ENCODE measurements at regions not wholly inside any gene's neighbourhood (a gene's known extent, or its start where the extent isn't known, plus 50 kb on each side); places are given as distances from the start of the nearest gene placed in this dataset.

DNA sequence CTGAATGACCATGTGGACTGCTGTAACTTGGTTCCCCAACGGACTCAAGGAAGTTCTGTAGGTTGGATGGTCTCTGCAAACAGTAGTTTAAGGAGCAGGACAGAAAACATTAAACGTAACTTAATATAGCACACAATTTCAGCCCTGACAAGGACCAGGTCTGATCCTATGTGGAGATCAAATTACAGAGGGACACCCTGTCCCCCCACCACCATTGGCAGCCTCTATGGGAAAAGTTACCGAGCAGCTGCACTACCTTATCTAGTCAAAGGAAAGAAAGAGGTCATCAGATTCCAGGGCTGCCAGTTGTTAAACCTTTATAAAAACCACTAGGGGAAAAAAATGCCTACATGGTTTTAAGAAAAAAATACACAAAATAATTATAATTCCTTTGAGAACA, 191.5 kb upstream of the RSPO3 start:
- Mint-ChIP-seq H3K27me3 (ENCODE audit: low read depth) (no peaks in the 10 kb centered on the region), H3K9me3 (no peaks in the 10 kb centered on the region), H3K36me3 (no peaks in the 10 kb centered on the region), H3K27ac (0 out of 2 replicates have a peak overlapping the region, but pooled peaks have one; percentile 49), H3K4me3 (no peak overlapping the region), H3K4me1 (peaks cover 9% of the 10 kb centered on the region)
- peak; percentile 14 for DNase-seq (ENCODE audit: low spot score)
- ATAC-seq: peak; percentile 87
- ChIA-PET POLR2A (no interaction called here), CTCF (interaction anchor here (0.6 kb wide), 1 partner anchor 1923 kb away, joined by 4 read pairs; no protein-coding TSS in a partner anchor)
- TF ChIP-seq GABPB1 (CRISPR knock-in tag; IDR thresholded peaks at IDR 0.05) (no peak), ELF4 (CRISPR knock-in tag; IDR thresholded peaks at IDR 0.05; ENCODE audit: low read depth) (no peak), OVOL2 (CRISPR knock-in tag; IDR thresholded peaks at IDR 0.05; ENCODE audit: borderline replicate concordance) (no peak), ZNF423 (CRISPR knock-in tag; IDR thresholded peaks at IDR 0.05) (no peak), IRF2 (CRISPR knock-in tag; IDR thresholded peaks at IDR 0.05; ENCODE audit: borderline replicate concordance, low read depth) (no peak), SP1 (CRISPR knock-in tag; conservative IDR thresholded peaks at IDR 0.05) (no peak), ZNF263 (CRISPR knock-in tag; IDR thresholded peaks at IDR 0.05; ENCODE audit: low read depth) (no peak), ZNF396 (CRISPR knock-in tag; IDR thresholded peaks at IDR 0.05; ENCODE audit: borderline replicate concordance) (no peak), FOXP1 (CRISPR knock-in tag; IDR thresholded peaks at IDR 0.05; ENCODE audit: borderline replicate concordance) (no peak), ZNF219 (CRISPR knock-in tag; IDR thresholded peaks at IDR 0.05; ENCODE audit: borderline replicate concordance) (no peak)
- TF ChIP-seq, protein P1, sequence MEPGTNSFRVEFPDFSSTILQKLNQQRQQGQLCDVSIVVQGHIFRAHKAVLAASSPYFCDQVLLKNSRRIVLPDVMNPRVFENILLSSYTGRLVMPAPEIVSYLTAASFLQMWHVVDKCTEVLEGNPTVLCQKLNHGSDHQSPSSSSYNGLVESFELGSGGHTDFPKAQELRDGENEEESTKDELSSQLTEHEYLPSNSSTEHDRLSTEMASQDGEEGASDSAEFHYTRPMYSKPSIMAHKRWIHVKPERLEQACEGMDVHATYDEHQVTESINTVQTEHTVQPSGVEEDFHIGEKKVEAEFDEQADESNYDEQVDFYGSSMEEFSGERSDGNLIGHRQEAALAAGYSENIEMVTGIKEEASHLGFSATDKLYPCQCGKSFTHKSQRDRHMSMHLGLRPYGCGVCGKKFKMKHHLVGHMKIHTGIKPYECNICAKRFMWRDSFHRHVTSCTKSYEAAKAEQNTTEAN (CRISPR knock-in tag; IDR thresholded peaks at IDR 0.05): no peak
- TF ChIP-seq, protein P2, sequence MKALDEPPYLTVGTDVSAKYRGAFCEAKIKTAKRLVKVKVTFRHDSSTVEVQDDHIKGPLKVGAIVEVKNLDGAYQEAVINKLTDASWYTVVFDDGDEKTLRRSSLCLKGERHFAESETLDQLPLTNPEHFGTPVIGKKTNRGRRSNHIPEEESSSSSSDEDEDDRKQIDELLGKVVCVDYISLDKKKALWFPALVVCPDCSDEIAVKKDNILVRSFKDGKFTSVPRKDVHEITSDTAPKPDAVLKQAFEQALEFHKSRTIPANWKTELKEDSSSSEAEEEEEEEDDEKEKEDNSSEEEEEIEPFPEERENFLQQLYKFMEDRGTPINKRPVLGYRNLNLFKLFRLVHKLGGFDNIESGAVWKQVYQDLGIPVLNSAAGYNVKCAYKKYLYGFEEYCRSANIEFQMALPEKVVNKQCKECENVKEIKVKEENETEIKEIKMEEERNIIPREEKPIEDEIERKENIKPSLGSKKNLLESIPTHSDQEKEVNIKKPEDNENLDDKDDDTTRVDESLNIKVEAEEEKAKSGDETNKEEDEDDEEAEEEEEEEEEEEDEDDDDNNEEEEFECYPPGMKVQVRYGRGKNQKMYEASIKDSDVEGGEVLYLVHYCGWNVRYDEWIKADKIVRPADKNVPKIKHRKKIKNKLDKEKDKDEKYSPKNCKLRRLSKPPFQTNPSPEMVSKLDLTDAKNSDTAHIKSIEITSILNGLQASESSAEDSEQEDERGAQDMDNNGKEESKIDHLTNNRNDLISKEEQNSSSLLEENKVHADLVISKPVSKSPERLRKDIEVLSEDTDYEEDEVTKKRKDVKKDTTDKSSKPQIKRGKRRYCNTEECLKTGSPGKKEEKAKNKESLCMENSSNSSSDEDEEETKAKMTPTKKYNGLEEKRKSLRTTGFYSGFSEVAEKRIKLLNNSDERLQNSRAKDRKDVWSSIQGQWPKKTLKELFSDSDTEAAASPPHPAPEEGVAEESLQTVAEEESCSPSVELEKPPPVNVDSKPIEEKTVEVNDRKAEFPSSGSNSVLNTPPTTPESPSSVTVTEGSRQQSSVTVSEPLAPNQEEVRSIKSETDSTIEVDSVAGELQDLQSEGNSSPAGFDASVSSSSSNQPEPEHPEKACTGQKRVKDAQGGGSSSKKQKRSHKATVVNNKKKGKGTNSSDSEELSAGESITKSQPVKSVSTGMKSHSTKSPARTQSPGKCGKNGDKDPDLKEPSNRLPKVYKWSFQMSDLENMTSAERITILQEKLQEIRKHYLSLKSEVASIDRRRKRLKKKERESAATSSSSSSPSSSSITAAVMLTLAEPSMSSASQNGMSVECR (CRISPR knock-in tag; IDR thresholded peaks at IDR 0.05; ENCODE audit: borderline replicate concordance): no peak
- TF ChIP-seq, protein P3, sequence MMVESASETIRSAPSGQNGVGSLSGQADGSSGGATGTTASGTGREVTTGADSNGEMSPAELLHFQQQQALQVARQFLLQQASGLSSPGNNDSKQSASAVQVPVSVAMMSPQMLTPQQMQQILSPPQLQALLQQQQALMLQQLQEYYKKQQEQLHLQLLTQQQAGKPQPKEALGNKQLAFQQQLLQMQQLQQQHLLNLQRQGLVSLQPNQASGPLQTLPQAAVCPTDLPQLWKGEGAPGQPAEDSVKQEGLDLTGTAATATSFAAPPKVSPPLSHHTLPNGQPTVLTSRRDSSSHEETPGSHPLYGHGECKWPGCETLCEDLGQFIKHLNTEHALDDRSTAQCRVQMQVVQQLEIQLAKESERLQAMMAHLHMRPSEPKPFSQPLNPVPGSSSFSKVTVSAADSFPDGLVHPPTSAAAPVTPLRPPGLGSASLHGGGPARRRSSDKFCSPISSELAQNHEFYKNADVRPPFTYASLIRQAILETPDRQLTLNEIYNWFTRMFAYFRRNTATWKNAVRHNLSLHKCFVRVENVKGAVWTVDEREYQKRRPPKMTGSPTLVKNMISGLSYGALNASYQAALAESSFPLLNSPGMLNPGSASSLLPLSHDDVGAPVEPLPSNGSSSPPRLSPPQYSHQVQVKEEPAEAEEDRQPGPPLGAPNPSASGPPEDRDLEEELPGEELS (CRISPR knock-in tag; IDR thresholded peaks at IDR 0.05): no peak
- TF ChIP-seq, protein P4, sequence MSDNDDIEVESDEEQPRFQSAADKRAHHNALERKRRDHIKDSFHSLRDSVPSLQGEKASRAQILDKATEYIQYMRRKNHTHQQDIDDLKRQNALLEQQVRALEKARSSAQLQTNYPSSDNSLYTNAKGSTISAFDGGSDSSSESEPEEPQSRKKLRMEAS (CRISPR knock-in tag; IDR thresholded peaks at IDR 0.05): no peak
- TF ChIP-seq, protein P5, sequence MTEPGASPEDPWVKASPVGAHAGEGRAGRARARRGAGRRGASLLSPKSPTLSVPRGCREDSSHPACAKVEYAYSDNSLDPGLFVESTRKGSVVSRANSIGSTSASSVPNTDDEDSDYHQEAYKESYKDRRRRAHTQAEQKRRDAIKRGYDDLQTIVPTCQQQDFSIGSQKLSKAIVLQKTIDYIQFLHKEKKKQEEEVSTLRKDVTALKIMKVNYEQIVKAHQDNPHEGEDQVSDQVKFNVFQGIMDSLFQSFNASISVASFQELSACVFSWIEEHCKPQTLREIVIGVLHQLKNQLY (CRISPR knock-in tag; IDR thresholded peaks at IDR 0.05): no peak

DNA sequence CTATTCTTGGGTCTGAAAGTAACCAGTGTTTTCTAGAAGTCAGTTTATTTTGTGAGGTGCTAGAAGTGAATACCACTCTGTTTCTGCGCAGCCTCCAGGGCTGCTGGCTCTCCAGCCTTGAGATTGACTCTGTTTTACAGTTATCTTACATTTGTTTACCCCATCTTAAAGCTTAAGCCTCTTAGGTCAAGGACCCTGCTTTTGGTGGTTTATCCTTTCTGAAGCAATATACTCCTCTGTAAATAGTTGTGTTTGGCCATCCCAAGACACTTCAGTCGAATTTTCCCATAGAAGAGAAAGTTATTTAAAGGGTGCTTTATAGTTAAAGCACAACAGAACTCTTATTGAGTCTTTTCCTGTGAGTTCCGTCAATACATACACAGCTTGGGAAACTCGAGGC, 190.6 kb upstream of the RSPO3 start:
- no peaks in the 10 kb centered on the region for H3K27me3 Mint-ChIP-seq (ENCODE audit: low read depth)
- no peaks in the 10 kb centered on the region for H3K36me3 Mint-ChIP-seq
- no peak overlapping the region for H3K27ac Mint-ChIP-seq
- ATAC-seq (no peak), DNase-seq (ENCODE audit: low spot score) (no peak)
- H3K4me1 Mint-ChIP-seq: peaks cover 9% of the 10 kb centered on the region
- POLR2A ChIA-PET: no interaction called here
- H3K9me3 Mint-ChIP-seq: no peaks in the 10 kb centered on the region
- TF ChIP-seq, protein P6, sequence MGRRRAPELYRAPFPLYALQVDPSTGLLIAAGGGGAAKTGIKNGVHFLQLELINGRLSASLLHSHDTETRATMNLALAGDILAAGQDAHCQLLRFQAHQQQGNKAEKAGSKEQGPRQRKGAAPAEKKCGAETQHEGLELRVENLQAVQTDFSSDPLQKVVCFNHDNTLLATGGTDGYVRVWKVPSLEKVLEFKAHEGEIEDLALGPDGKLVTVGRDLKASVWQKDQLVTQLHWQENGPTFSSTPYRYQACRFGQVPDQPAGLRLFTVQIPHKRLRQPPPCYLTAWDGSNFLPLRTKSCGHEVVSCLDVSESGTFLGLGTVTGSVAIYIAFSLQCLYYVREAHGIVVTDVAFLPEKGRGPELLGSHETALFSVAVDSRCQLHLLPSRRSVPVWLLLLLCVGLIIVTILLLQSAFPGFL (CRISPR knock-in tag; IDR thresholded peaks at IDR 0.05; ENCODE audit: borderline replicate concordance): no peak
- CTCF ChIA-PET: no interaction called here
- H3K4me3 Mint-ChIP-seq: no peak overlapping the region

Data from WTC11 (cell line).